Activated CD4-positive, alpha-beta T cell treated with anti-CD3 and anti-CD28 coated beads, Interleukin-2, amount 10 ng/mL, durations not matched to agents 7 days and 5 days (primary cell): ENCODE measurements at regions not wholly inside any gene's neighbourhood (a gene's known extent, or its start where the extent isn't known, plus 50 kb on each side); places are given as distances from the start of the nearest gene placed in this dataset.
"Not testable (repeated sequence)": the region's sequence is repeated elsewhere in the genome, so short reads cannot be mapped to it uniquely, and the experiment has no call there.

Source experiments
- CTCF ChIA-PET: fragments of 350-600 bp; sonication (Branson Sonifier 250); formaldehyde crosslinking; loops from one replicate; lab custom pipeline; 2021; ENCODE audit warnings: antibody characterized with exemption; lab: Charles Lee
- POLR2A ChIA-PET: fragments of 350-600 bp; sonication (Branson Sonifier 250); formaldehyde crosslinking; loops from one replicate; lab custom pipeline; 2021; ENCODE audit warnings: antibody characterized with exemption; lab: Charles Lee
- DNase-seq: peaks from one replicate; pipeline ENCODE4 v3.0.0-alpha.2; 2020
- H3K27ac Mint-ChIP-seq: one replicate; pipeline ENCODE4 v1.8.0; 2021; ENCODE audit warnings: mild to moderate bottlenecking, moderate library complexity, mixed read lengths
- H3K27me3 Mint-ChIP-seq: one replicate; pipeline ENCODE4 v1.8.0; 2021; ENCODE audit warnings: mixed read lengths
- H3K36me3 Mint-ChIP-seq: one replicate; pipeline ENCODE4 v1.8.0; 2021; ENCODE audit warnings: low read depth, mixed read lengths
- H3K4me1 Mint-ChIP-seq: one replicate; pipeline ENCODE4 v1.8.0; 2021; ENCODE audit warnings: mixed read lengths
- H3K4me3 Mint-ChIP-seq: one replicate; pipeline ENCODE4 v1.8.0; 2021; ENCODE audit warnings: mild to moderate bottlenecking, moderate library complexity, mixed read lengths
- H3K9me3 Mint-ChIP-seq: one replicate; pipeline ENCODE4 v1.8.0; 2021; ENCODE audit warnings: mixed read lengths

DNA sequence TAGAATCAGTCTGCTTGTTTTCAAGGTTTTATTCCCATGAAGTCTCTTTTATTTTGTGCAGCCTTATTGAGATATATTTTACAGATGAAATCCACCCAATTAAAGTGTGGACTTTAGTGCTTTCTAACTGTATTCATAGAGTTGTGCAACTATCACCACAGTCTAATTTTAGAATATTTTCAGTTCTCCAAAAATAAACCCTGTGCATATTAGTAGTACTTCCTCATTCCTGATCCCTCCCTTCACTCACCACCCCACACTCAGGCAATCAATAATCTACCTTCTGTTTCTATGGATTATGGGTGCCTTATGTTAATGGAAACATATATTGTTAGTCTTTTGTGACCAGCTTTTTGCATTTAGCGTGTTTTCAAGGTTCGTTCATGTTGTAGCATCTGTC is 185.7 kb upstream of the TMEM72 start:
- H3K4me1 Mint-ChIP-seq, result no peaks in the 10 kb centered on the region
- H3K9me3 Mint-ChIP-seq, result no peaks in the 10 kb centered on the region
- CTCF ChIA-PET, result no interaction called here
- DNase-seq, result no peak
- POLR2A ChIA-PET, result no interaction called here
- H3K27ac Mint-ChIP-seq, result no peak overlapping the region
- H3K4me3 Mint-ChIP-seq, result no peak overlapping the region
- no peaks in the 10 kb centered on the region for H3K27me3 Mint-ChIP-seq
- H3K36me3 Mint-ChIP-seq, result no peaks in the 10 kb centered on the region

GRCh38 chr10:44731283-44731682 is 179.9 kb upstream of the TMEM72 start:
- POLR2A ChIA-PET, result no interaction called here
- no peaks in the 10 kb centered on the region for H3K36me3 Mint-ChIP-seq
- no peaks in the 10 kb centered on the region for H3K4me1 Mint-ChIP-seq
- H3K27ac Mint-ChIP-seq, result no peak overlapping the region
- CTCF ChIA-PET, result no interaction called here
- H3K9me3 Mint-ChIP-seq, result no peaks in the 10 kb centered on the region
- no peak overlapping the region for H3K4me3 Mint-ChIP-seq
- DNase-seq, result no peak
- no peaks in the 10 kb centered on the region for H3K27me3 Mint-ChIP-seq

GRCh38 chr10:44733501-44734488 is 177.3 kb upstream of the TMEM72 start:
- no peaks in the 10 kb centered on the region for H3K27me3 Mint-ChIP-seq
- no peaks in the 10 kb centered on the region for H3K9me3 Mint-ChIP-seq

DNA sequence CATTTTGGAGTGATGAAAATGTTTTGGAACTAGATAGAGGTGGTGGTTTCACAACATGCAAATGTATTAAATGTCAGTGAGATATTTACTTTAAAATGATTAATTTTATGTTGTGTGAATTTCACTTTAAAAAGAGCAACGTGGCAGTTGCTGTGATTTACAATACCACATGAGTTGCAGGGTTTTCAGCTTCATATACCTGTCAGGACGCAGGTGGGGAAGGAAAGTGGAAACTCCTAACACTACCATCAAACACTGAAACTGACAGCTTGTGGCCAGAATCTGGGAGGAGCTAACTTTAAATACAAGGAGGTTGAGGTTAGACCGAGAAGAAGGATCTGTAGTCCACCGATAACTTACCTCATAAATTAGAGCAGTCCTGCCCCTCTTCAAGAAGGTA is 168.9 kb upstream of the TMEM72 start:
- no peaks in the 10 kb centered on the region for H3K36me3 Mint-ChIP-seq
- no peak overlapping the region for H3K27ac Mint-ChIP-seq
- ChIA-PET CTCF (no interaction called here), POLR2A (no interaction called here)
- DNase-seq, result no peak
- peaks cover 10% of the 10 kb centered on the region for H3K27me3 Mint-ChIP-seq
- H3K9me3 Mint-ChIP-seq, result no peaks in the 10 kb centered on the region
- no peaks in the 10 kb centered on the region for H3K4me1 Mint-ChIP-seq
- no peak overlapping the region for H3K4me3 Mint-ChIP-seq

More at GRCh38 chr10:44733501-44734488, 177.3 kb upstream of the TMEM72 start:
- CTCF ChIA-PET, result no interaction called here
- Mint-ChIP-seq H3K27ac (no peak overlapping the region), H3K4me1 (no peaks in the 10 kb centered on the region), H3K36me3 (no peaks in the 10 kb centered on the region), H3K4me3 (no peak overlapping the region)
- DNase-seq, result no peak
- POLR2A ChIA-PET, result no interaction called here

GRCh38 chr10:44743535-44743934 is 167.6 kb upstream of the TMEM72 start:
- Mint-ChIP-seq H3K27me3 (peaks cover 10% of the 10 kb centered on the region), H3K4me1 (no peaks in the 10 kb centered on the region), H3K36me3 (no peaks in the 10 kb centered on the region), H3K27ac (no peak overlapping the region), H3K4me3 (no peak overlapping the region), H3K9me3 (no peaks in the 10 kb centered on the region)
- ChIA-PET CTCF (no interaction called here), POLR2A (no interaction called here)
- DNase-seq, result no peak

GRCh38 chr10:44745920-44746319 is 165.2 kb upstream of the TMEM72 start:
- no peak overlapping the region for H3K27ac Mint-ChIP-seq
- POLR2A ChIA-PET, result no interaction called here
- no peaks in the 10 kb centered on the region for H3K4me1 Mint-ChIP-seq
- H3K9me3 Mint-ChIP-seq, result no peaks in the 10 kb centered on the region
- no peak for DNase-seq
- H3K4me3 Mint-ChIP-seq, result no peak overlapping the region
- H3K27me3 Mint-ChIP-seq, result peaks cover 3% of the 10 kb centered on the region
- CTCF ChIA-PET, result no interaction called here
- H3K36me3 Mint-ChIP-seq, result no peaks in the 10 kb centered on the region

DNA sequence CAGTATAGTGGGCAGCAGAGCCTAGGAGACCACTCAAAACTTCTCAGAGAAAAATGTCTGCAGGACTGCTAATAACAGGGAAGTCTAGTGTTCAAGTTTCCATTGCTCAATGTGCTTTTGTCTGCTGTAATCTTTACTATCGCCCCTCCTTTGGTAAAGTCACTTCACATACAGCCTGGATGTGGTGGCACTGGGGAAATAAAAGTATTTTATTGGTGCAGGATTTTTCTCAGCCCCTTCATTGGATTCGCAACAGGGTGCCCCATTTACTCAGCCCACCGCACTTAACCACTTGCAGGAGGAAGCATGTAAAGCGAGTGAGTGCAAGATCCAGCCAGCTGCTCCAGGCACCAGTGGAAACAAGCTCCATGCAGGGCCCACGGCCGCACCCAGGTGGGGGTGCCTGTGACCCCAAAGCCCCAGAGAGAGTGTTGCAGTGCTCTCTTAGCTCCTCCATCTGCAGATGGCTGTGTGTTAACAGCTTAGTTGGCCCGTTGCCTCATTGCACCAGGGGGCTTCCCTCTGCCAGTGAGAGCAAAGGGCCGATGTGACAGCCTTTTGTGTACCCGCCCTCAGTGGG is 163.5 kb upstream of the TMEM72 start:
- H3K27ac Mint-ChIP-seq, result no peak overlapping the region
- H3K27me3 Mint-ChIP-seq, result peaks cover 2% of the 10 kb centered on the region
- no peaks in the 10 kb centered on the region for H3K36me3 Mint-ChIP-seq
- no peaks in the 10 kb centered on the region for H3K4me1 Mint-ChIP-seq
- ChIA-PET CTCF (no interaction called here), POLR2A (no interaction called here)
- DNase-seq, result no peak
- no peaks in the 10 kb centered on the region for H3K9me3 Mint-ChIP-seq
- no peak overlapping the region for H3K4me3 Mint-ChIP-seq

- CTCF ChIA-PET, result no interaction called here
Measured at GRCh38 chr10:44749151-44749550, 162.0 kb upstream of the TMEM72 start.

DNA sequence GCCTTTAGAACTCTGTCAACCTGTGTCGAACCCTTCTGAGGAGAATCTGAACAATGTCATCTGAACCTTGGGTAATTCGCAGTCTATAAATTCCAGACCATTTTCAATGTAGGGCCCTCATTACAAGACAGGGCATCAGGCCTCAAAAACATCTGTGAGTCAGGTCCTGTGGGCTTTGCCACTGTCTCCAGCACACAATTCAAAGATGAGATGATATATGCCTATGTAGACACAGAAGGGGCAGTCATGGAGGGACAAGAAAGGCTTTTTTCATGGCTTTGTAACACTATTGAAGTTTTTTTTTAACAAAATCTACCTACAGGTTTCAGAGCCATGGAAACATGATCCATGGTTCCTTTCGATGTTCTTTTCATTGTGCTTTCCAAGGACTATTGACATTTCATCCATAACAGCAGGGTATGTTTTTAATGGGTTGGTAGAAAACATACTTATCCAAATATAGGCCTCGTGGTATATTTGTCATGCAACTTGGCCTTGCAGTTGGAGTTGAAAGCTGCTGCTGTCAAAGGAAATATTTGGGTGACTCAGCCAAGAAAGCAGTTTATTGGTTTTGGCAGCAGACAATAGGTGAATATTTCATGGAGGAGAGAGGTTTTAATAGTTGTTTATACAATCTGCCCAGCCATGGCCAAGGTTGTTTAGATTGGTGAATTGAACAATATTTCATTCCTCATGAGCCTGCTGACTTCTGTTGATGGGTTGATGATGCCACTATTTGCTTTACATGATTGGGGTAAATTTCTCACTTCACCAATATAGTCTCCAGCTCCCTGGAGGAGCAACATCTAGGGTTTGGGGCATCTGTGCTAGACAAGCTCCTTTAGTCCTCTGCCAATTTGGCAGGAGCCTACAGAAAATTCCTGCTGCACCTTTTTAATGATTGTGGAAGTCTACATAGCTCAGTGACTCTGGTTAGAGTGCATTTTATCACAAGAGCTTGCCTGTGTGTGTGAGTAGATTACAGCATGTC is 158.4 kb upstream of the TMEM72 start:
- H3K27ac Mint-ChIP-seq, result no peak overlapping the region

More at GRCh38 chr10:44749151-44749550, 162.0 kb upstream of the TMEM72 start:
- DNase-seq, result no peak
- H3K36me3 Mint-ChIP-seq, result no peaks in the 10 kb centered on the region
- H3K9me3 Mint-ChIP-seq, result no peaks in the 10 kb centered on the region
- POLR2A ChIA-PET, result no interaction called here
- no peak overlapping the region for H3K27ac Mint-ChIP-seq
- H3K27me3 Mint-ChIP-seq, result peaks cover 2% of the 10 kb centered on the region
- H3K4me3 Mint-ChIP-seq, result no peak overlapping the region
- H3K4me1 Mint-ChIP-seq, result no peaks in the 10 kb centered on the region

DNA sequence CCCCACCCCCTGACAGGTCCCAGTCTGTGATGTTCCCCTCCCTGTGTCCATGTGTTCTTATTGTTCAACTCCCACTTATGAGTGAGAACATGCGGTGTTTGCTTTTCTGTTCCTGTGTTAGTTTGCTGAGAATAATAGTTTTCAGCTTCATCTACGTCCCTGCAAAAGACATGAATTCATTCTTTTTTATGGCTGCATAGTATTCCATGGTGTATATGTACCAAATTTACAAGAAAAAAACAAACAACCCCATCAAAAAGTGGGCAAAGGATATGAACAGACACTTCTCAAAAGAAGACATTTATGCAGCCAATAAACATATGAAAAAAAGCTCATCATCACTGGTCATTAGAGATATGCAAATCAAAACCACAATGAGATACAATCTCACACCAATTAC is 156.8 kb upstream of the TMEM72 start:
- H3K36me3 Mint-ChIP-seq, H3K4me1 Mint-ChIP-seq, DNase-seq, CTCF ChIA-PET, H3K27ac Mint-ChIP-seq, H3K27me3 Mint-ChIP-seq, POLR2A ChIA-PET, H3K9me3 Mint-ChIP-seq, H3K4me3 Mint-ChIP-seq: not testable (repeated sequence)

More for the DNA sequence above, 158.4 kb upstream of the TMEM72 start:
- Mint-ChIP-seq H3K4me1 (no peaks in the 10 kb centered on the region), H3K4me3 (no peak overlapping the region), H3K27me3 (peaks cover 2% of the 10 kb centered on the region), H3K9me3 (no peaks in the 10 kb centered on the region), H3K36me3 (no peaks in the 10 kb centered on the region)
- CTCF ChIA-PET, result no interaction called here
- no peak for DNase-seq
- POLR2A ChIA-PET, result no interaction called here

DNA sequence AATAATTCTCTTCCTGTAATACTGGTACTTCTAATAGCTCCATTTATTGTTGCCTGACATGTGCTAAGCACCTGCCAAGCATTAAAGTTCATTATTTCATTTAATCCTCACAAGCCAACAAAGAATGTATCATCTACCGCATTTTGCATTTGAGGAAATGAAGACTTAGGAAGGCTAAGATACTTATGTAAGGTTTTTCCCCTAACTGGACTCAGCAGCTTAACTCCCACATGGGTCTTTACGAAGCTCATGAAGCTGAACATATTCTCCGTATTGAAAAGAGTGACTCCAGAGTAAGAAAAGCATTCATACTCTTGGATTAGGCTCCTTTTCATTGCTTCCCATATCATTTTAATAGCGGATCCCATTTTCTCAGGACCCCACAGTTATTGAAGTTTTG is 155.7 kb upstream of the TMEM72 start:
- no peaks in the 10 kb centered on the region for H3K36me3 Mint-ChIP-seq
- CTCF ChIA-PET, result no interaction called here
- H3K4me3 Mint-ChIP-seq, result no peak overlapping the region
- H3K4me1 Mint-ChIP-seq, result no peaks in the 10 kb centered on the region
- H3K9me3 Mint-ChIP-seq, result no peaks in the 10 kb centered on the region
- H3K27me3 Mint-ChIP-seq, result peaks cover 2% of the 10 kb centered on the region
- no peak for DNase-seq
- no peak overlapping the region for H3K27ac Mint-ChIP-seq
- POLR2A ChIA-PET, result no interaction called here

DNA sequence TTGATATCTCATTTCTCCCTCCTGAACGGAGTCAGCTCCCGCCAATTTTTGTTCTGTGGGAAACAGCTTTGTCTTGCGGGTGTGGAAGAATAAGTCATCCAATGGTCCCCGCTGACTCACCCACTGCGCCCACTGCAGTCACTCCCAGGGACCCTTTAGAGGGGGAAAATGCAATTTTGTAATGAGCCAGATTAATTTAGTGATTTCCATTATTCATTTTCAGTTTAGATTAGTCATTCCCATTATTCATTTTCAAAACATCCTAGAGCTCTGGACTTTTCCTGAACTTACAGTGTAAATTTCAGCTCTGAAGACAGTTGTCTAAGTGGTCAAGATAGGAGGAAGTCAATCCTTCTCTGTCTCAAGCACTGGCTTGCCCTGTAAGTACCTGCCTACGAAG is 154.9 kb upstream of the TMEM72 start:
- H3K4me3 Mint-ChIP-seq, result no peak overlapping the region
- H3K36me3 Mint-ChIP-seq, result no peaks in the 10 kb centered on the region
- H3K27ac Mint-ChIP-seq, result no peak overlapping the region
- peaks cover 2% of the 10 kb centered on the region for H3K27me3 Mint-ChIP-seq
- H3K9me3 Mint-ChIP-seq, result no peaks in the 10 kb centered on the region
- ChIA-PET POLR2A (no interaction called here), CTCF (no interaction called here)
- no peaks in the 10 kb centered on the region for H3K4me1 Mint-ChIP-seq
- DNase-seq, result no peak
